ENCODE measurements at regions not wholly inside any gene's neighbourhood (a gene's known extent, or its start where the extent isn't known, plus 50 kb on each side); places are given as distances from the start of the nearest gene placed in this dataset.

- ATAC-seq (ENCODE audit: low read depth) (no peak), DNase-seq (no peak)
- Mint-ChIP-seq H3K9me3 (peaks cover 3% of the 10 kb centered on the region), H3K4me1 (peaks cover 22% of the 10 kb centered on the region), H3K4me3 (peak overlapping the region; percentile 75), H3K27me3 (peaks cover 73% of the 10 kb centered on the region), H3K36me3 (peaks cover 7% of the 10 kb centered on the region), H3K27ac (peak overlapping the region; percentile 24)
- POLR2A ChIA-PET: interaction anchor here (1.3 to 1.4 kb wide), 2 partner anchors 338 to 340 kb away, joined by 4 to 8 read pairs; partner anchors contain the start of genes CBX3 and HNRNPA2B1
Measured at GRCh38 chr7:25861601-25862260, 290.3 kb upstream of the NFE2L3 start.

- peak overlapping the region; percentile 24 for H3K27ac Mint-ChIP-seq
- H3K4me1 Mint-ChIP-seq: peaks cover 22% of the 10 kb centered on the region
- peaks cover 3% of the 10 kb centered on the region for H3K9me3 Mint-ChIP-seq
- POLR2A ChIA-PET: interaction anchor here (0.7 to 1.4 kb wide), 3 partner anchors 11 to 339 kb away, joined by 3 to 8 read pairs (median 4); partner anchors contain the start of genes CBX3 and HNRNPA2B1
- H3K4me3 Mint-ChIP-seq: peak overlapping the region; percentile 75
- ATAC-seq (ENCODE audit: low read depth) (peak; percentile 89), DNase-seq (peak; percentile 98)
- peaks cover 77% of the 10 kb centered on the region for H3K27me3 Mint-ChIP-seq
- peaks cover 7% of the 10 kb centered on the region for H3K36me3 Mint-ChIP-seq
Measured at GRCh38 chr7:25862261-25863004, 289.6 kb upstream of the NFE2L3 start.

- H3K36me3 Mint-ChIP-seq: peaks cover 7% of the 10 kb centered on the region
- H3K4me1 Mint-ChIP-seq: peaks cover 22% of the 10 kb centered on the region
- H3K9me3 Mint-ChIP-seq: peaks cover 3% of the 10 kb centered on the region
- POLR2A ChIA-PET: interaction anchor here (1.4 kb wide), 1 partner anchor 337 kb away, joined by 8 read pairs; the partner anchor contains the start of gene HNRNPA2B1
- no peak overlapping the region for H3K27ac Mint-ChIP-seq
- ATAC-seq (ENCODE audit: low read depth) (no peak), DNase-seq (no peak)
- H3K27me3 Mint-ChIP-seq: peaks cover 83% of the 10 kb centered on the region
- H3K4me3 Mint-ChIP-seq: peak overlapping the region; percentile 75
Measured at GRCh38 chr7:25863005-25863728, 288.8 kb upstream of the NFE2L3 start.

- H3K9me3 Mint-ChIP-seq: peaks cover 3% of the 10 kb centered on the region
- H3K4me3 Mint-ChIP-seq: peak overlapping the region; percentile 55
- DNase-seq: no peak
- no peak for ATAC-seq (ENCODE audit: low read depth)
- peaks cover 85% of the 10 kb centered on the region for H3K27me3 Mint-ChIP-seq
- H3K27ac Mint-ChIP-seq: no peak overlapping the region
- H3K36me3 Mint-ChIP-seq: peaks cover 7% of the 10 kb centered on the region
- POLR2A ChIA-PET: no interaction called here
- peaks cover 22% of the 10 kb centered on the region for H3K4me1 Mint-ChIP-seq
Measured at GRCh38 chr7:25863729-25864110, 288.3 kb upstream of the NFE2L3 start.

- H3K36me3 Mint-ChIP-seq: peaks cover 5% of the 10 kb centered on the region
- no peak overlapping the region for H3K27ac Mint-ChIP-seq
- POLR2A ChIA-PET: no interaction called here
- peaks cover 3% of the 10 kb centered on the region for H3K9me3 Mint-ChIP-seq
- no peak overlapping the region for H3K4me3 Mint-ChIP-seq
- H3K27me3 Mint-ChIP-seq: peaks cover 85% of the 10 kb centered on the region
- DNase-seq: no peak
- peaks cover 18% of the 10 kb centered on the region for H3K4me1 Mint-ChIP-seq
- no peak for ATAC-seq (ENCODE audit: low read depth)
Measured at GRCh38 chr7:25864511-25864910, 287.5 kb upstream of the NFE2L3 start.

GRCh38 chr7:25864943-25865751 is 286.9 kb upstream of the NFE2L3 start:
- Mint-ChIP-seq H3K4me1 (peaks cover 13% of the 10 kb centered on the region), H3K27ac (no peak overlapping the region), H3K9me3 (no peaks in the 10 kb centered on the region), H3K4me3 (no peak overlapping the region), H3K27me3 (peaks cover 85% of the 10 kb centered on the region), H3K36me3 (peaks cover under 1% of the 10 kb centered on the region)
- DNase-seq (no peak), ATAC-seq (ENCODE audit: low read depth) (no peak)
- POLR2A ChIA-PET: no interaction called here

- no peak overlapping the region for H3K27ac Mint-ChIP-seq
- ATAC-seq (ENCODE audit: low read depth): no peak
Measured at GRCh38 chr7:25868509-25868908, 283.5 kb upstream of the NFE2L3 start.

GRCh38 chr7:25870574-25870973 is 281.4 kb upstream of the NFE2L3 start:
- Mint-ChIP-seq H3K9me3 (no peaks in the 10 kb centered on the region), H3K4me1 (no peaks in the 10 kb centered on the region), H3K36me3 (no peaks in the 10 kb centered on the region), H3K27ac (no peak overlapping the region), H3K4me3 (no peak overlapping the region), H3K27me3 (peaks cover 72% of the 10 kb centered on the region)
- no peak for ATAC-seq (ENCODE audit: low read depth)
- POLR2A ChIA-PET: no interaction called here
- DNase-seq: no peak

More at GRCh38 chr7:25868509-25868908, 283.5 kb upstream of the NFE2L3 start:
- Mint-ChIP-seq H3K27me3 (peaks cover 75% of the 10 kb centered on the region), H3K4me3 (no peak overlapping the region), H3K4me1 (no peaks in the 10 kb centered on the region), H3K9me3 (no peaks in the 10 kb centered on the region), H3K36me3 (no peaks in the 10 kb centered on the region)
- POLR2A ChIA-PET: no interaction called here
- DNase-seq: no peak

GRCh38 chr7:25876092-25876491 is 275.9 kb upstream of the NFE2L3 start:
- H3K27me3 Mint-ChIP-seq: peaks cover 49% of the 10 kb centered on the region
- no peak overlapping the region for H3K27ac Mint-ChIP-seq
- no peak for ATAC-seq (ENCODE audit: low read depth)
- no peak for DNase-seq
- H3K4me1 Mint-ChIP-seq: no peaks in the 10 kb centered on the region
- no peaks in the 10 kb centered on the region for H3K9me3 Mint-ChIP-seq
- no peak overlapping the region for H3K4me3 Mint-ChIP-seq
- POLR2A ChIA-PET: no interaction called here
- H3K36me3 Mint-ChIP-seq: no peaks in the 10 kb centered on the region

GRCh38 chr7:25877802-25878789 is 273.9 kb upstream of the NFE2L3 start:
- Mint-ChIP-seq H3K4me1 (no peaks in the 10 kb centered on the region), H3K36me3 (no peaks in the 10 kb centered on the region), H3K27me3 (peaks cover 48% of the 10 kb centered on the region)

GRCh38 chr7:25879799-25880198 is 272.2 kb upstream of the NFE2L3 start:
- POLR2A ChIA-PET: no interaction called here
- no peaks in the 10 kb centered on the region for H3K9me3 Mint-ChIP-seq
- no peaks in the 10 kb centered on the region for H3K36me3 Mint-ChIP-seq
- DNase-seq: no peak
- no peaks in the 10 kb centered on the region for H3K4me1 Mint-ChIP-seq
- no peak overlapping the region for H3K4me3 Mint-ChIP-seq
- no peak for ATAC-seq (ENCODE audit: low read depth)
- no peak overlapping the region for H3K27ac Mint-ChIP-seq
- peaks cover 45% of the 10 kb centered on the region for H3K27me3 Mint-ChIP-seq

More at GRCh38 chr7:25877802-25878789, 273.9 kb upstream of the NFE2L3 start:
- Mint-ChIP-seq H3K9me3 (no peaks in the 10 kb centered on the region), H3K4me3 (no peak overlapping the region), H3K27ac (no peak overlapping the region)
- ATAC-seq (ENCODE audit: low read depth): no peak
- DNase-seq: no peak
- POLR2A ChIA-PET: no interaction called here

Measured in activated naive CD8-positive, alpha-beta T cell treated with anti-CD3 and anti-CD28 coated beads, Interleukin-2, amount 10 ng/mL, durations not matched to agents 7 days and 5 days (primary cell).